ENCODE measurements at regions not wholly inside any gene's neighbourhood (a gene's known extent, or its start where the extent isn't known, plus 50 kb on each side); places are given as distances from the start of the nearest gene placed in this dataset.

DNA sequence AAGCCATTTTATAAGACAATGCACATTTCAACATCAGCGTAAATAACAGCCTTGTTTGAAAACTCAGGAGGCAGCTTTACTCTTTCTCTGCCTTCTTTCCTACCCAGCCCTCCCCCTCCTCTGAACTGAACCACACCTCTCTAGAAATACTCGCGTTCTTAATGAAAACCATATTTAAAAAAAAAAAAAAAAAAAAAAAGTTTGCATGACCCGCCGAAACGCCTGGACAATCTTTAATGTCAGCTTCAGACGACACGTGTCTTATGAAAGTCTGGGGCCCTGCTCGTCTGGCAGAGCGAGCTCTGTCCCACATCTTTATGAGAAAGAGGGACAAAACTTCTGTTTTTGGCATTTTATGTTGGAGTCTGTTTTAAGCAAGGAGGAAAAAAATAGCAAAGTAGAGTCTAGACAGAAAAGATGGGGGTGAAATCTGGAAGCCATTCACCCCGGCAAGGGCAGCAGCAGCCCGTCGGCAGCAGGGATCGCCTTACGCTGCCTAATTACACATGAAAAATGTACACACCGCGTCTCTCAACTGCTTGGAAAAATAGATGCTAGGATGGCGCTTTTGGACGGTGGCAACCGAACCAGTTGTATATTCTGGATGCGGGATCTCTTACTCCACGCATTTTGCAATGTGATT is 130.4 kb upstream of the ETS2 start:
- 61% methylated on average over 22 of the region's 22 CpGs for WGBS (ENCODE audit: insufficient coverage, insufficient replicate concordance, low lambda C conversion rate, missing lambda C conversion rate)
- Histone ChIP-seq H2AFZ (ENCODE audit: control insufficient read depth, low read depth, low read length) (no peak overlapping the region), H3K4me1 (ENCODE audit: control insufficient read depth, insufficient read depth, low read length) (peaks cover 3% of the 10 kb centered on the region; the same call in 1 of the 2 replicates), H3K4me2 (ENCODE audit: control insufficient read depth, insufficient read depth) (no peak overlapping the region), H3K36me3 (ENCODE audit: control insufficient read depth in 2 of 2, insufficient read depth in 2 of 2, low read length in 1 of 2) (no peaks in the 10 kb centered on the region), H3K9me3 (replicated peaks; ENCODE audit: control insufficient read depth, insufficient read depth, low read length) (no peaks in the 10 kb centered on the region; the same call in 2 of the 3 replicates), H3K4me3 (no peak overlapping the region), H3K27ac (ENCODE audit: control insufficient read depth, insufficient read depth) (no peak overlapping the region), H3K27me3 (replicated peaks in 1 of 2; ENCODE audit: control insufficient read depth in 2 of 2, insufficient read depth in 2 of 2, low read length in 1 of 2) (no peaks in the 10 kb centered on the region), H3K79me2 (ENCODE audit: control insufficient read depth, insufficient read depth, low read length) (no peaks in the 10 kb centered on the region), H3K9ac (ENCODE audit: control insufficient read depth, insufficient read depth, low read length) (no peak overlapping the region), H4K20me1 (ENCODE audit: control insufficient read depth, insufficient read depth) (no peaks in the 10 kb centered on the region)
- no TSS peak for BruUV-seq (replicated peaks)
- in situ Hi-C loops (cut with MboI) (no loop called here), intact Hi-C loops (cut with micrococcal nuclease; ENCODE audit: unreplicated experiment) (no loop called here)
- ChIA-PET POLR2A (interaction anchor here (0.6 kb wide), 1 partner anchor 1696 kb away, joined by 3 read pairs; no protein-coding TSS in a partner anchor), RAD21 (ENCODE audit: unreplicated experiment) (no interaction called here), SMC1A (ENCODE audit: uncharacterized antibody, unreplicated experiment) (no interaction called here), CTCF (no interaction called here)
- no peak for ATAC-seq
- TF ChIP-seq NFYA (IDR thresholded peaks at IDR 0.05; ENCODE audit: borderline replicate concordance, low read depth, low read length) (no peak), TCF7 (IDR thresholded peaks at IDR 0.05; ENCODE audit: borderline replicate concordance) (no peak), HDAC6 (IDR thresholded peaks at IDR 0.05; ENCODE audit: unreplicated experiment) (no peak), BRCA1 (IDR thresholded peaks at IDR 0.05; ENCODE audit: low read depth, low read length) (no peak), RAD21 (IDR thresholded peaks at IDR 0.05; ENCODE audit: insufficient read depth, low read depth, low read length) (no peak), HDAC2 (IDR thresholded peaks at IDR 0.05) (no peak), POLR2AphosphoS2 (IDR thresholded peaks at IDR 0.05; ENCODE audit: low read depth, low read length) (no peak), EP300 (IDR thresholded peaks at IDR 0.05; ENCODE audit: borderline replicate concordance in 1 of 2, control insufficient read depth in 1 of 2, low read depth in 2 of 2, low read length in 2 of 2) (no peak), TCF12 (IDR thresholded peaks at IDR 0.05; ENCODE audit: low read depth, low read length) (no peak), ZBED1 (IDR thresholded peaks at IDR 0.05; ENCODE audit: borderline replicate concordance) (no peak), ZNF217 (IDR thresholded peaks at IDR 0.05) (no peak), TCF3 (IDR thresholded peaks at IDR 0.05; ENCODE audit: borderline replicate concordance, insufficient read depth, low read depth, low read length) (no peak), CHD1 (IDR thresholded peaks at IDR 0.05; ENCODE audit: low read depth, low read length) (no peak), FOXK2 (IDR thresholded peaks at IDR 0.05) (no peak), TARDBP (IDR thresholded peaks at IDR 0.05; ENCODE audit: borderline replicate concordance) (no peak)
- TF ChIP-seq, protein P1, sequence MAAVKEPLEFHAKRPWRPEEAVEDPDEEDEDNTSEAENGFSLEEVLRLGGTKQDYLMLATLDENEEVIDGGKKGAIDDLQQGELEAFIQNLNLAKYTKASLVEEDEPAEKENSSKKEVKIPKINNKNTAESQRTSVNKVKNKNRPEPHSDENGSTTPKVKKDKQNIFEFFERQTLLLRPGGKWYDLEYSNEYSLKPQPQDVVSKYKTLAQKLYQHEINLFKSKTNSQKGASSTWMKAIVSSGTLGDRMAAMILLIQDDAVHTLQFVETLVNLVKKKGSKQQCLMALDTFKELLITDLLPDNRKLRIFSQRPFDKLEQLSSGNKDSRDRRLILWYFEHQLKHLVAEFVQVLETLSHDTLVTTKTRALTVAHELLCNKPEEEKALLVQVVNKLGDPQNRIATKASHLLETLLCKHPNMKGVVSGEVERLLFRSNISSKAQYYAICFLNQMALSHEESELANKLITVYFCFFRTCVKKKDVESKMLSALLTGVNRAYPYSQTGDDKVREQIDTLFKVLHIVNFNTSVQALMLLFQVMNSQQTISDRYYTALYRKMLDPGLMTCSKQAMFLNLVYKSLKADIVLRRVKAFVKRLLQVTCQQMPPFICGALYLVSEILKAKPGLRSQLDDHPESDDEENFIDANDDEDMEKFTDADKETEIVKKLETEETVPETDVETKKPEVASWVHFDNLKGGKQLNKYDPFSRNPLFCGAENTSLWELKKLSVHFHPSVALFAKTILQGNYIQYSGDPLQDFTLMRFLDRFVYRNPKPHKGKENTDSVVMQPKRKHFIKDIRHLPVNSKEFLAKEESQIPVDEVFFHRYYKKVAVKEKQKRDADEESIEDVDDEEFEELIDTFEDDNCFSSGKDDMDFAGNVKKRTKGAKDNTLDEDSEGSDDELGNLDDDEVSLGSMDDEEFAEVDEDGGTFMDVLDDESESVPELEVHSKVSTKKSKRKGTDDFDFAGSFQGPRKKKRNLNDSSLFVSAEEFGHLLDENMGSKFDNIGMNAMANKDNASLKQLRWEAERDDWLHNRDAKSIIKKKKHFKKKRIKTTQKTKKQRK (IDR thresholded peaks at IDR 0.05; ENCODE audit: low read depth, low read length), result no peak
- no peak for FAIRE-seq
- DNase-seq (ENCODE audit: low read depth, low spot score), result no peak
